ENCODE measurements at regions not wholly inside any gene's neighbourhood (a gene's known extent, or its start where the extent isn't known, plus 50 kb on each side); places are given as distances from the start of the nearest gene placed in this dataset.

DNA sequence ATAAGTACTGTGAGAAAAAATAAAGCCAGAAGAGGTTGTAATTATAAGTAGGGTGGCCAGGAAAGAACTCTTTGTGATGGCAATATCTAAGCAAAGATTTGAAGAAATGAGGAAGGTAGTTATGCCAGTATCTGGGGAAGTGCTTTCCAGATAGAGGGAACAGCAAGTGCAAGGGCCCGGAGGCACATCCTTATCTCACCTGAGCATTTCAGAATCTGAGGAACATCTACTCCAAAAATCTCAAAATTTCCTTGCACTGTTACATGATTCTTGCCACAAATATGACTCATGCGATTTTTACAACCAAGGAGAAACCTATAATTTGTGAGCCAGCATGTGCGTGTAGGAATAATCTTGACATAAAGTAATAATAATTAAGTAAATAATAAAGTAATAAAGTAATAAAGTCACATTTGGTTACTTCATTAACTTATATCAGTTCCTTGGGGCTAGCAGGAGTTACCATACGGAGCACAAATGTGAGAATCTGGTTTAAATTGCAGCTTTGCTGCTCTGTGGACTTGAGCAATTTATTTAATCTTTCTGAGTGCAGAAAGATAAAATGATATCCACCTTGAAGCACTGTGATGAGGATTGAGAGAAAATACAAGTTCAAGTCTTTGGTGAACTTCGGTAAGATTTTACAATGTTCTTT lies 105.1 kb upstream of the SLC34A2 start:
- peaks cover 0 to 4% of the 10 kb centered on the region in 2 donors for H3K4me1 ChIP-seq (ENCODE audit: control insufficient read depth in 1 of 2, insufficient read depth in 2 of 2, low read length in 2 of 2)
- H3K27ac ChIP-seq (ENCODE audit: low read depth in 1 of 2, low read length in 2 of 2), result no peak overlapping the region
- no peak for ATAC-seq (ENCODE audit: low FRiP score)
- no peaks in the 10 kb centered on the region for H3K27me3 ChIP-seq (ENCODE audit: control insufficient read depth in 1 of 2, insufficient read depth in 2 of 2, low read length in 1 of 2)
- H3K4me3 ChIP-seq (ENCODE audit: low read length in 2 of 2), result no peak overlapping the region
- DNase-seq, result no peak
- intact Hi-C loops (cut with DNase I), result no loop called here
- H3K9me3 ChIP-seq (ENCODE audit: control insufficient read depth, low read length), result peaks cover 2% of the 10 kb centered on the region
- no peaks in the 10 kb centered on the region for H3K36me3 ChIP-seq (ENCODE audit: control insufficient read depth in 1 of 2, insufficient read depth in 2 of 2, low read length in 1 of 2)
- WGBS, 2 donors, result 72 to 75% methylated on average over 5 of the region's 5 CpGs

DNA sequence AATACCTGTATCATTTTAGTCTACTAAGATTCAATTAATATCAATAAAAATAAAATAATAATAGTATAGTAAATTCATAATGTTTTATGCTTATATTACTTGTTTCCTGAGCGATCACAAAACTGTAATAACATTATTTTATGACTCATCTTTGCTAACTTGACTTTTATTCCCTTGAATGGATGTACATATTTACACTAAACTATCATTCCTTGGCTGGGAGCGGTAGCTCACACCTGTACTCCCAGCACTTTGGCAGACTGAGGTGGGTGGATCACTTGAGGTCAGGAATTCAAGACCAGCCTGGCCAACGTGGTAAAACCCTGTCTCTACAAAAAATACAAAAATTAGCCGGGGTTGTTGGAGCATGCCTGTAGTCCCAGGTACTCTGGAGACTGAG lies 104.0 kb upstream of the SLC34A2 start:
- peaks cover 2% of the 10 kb centered on the region for H3K9me3 ChIP-seq (ENCODE audit: control insufficient read depth, low read length)
- intact Hi-C loops (cut with DNase I), result no loop called here
- H3K27me3 ChIP-seq (ENCODE audit: control insufficient read depth in 1 of 2, insufficient read depth in 2 of 2, low read length in 1 of 2), result no peaks in the 10 kb centered on the region
- no peaks in the 10 kb centered on the region for H3K36me3 ChIP-seq (ENCODE audit: control insufficient read depth in 1 of 2, insufficient read depth in 2 of 2, low read length in 1 of 2)
- WGBS, 2 donors, result 81 to 85% methylated on average over 4 of the region's 4 CpGs
- peaks cover 0 to 4% of the 10 kb centered on the region in 2 donors for H3K4me1 ChIP-seq (ENCODE audit: control insufficient read depth in 1 of 2, insufficient read depth in 2 of 2, low read length in 2 of 2)
- ATAC-seq (ENCODE audit: low FRiP score) (no peak), DNase-seq (no peak)
- no peak overlapping the region for H3K4me3 ChIP-seq (ENCODE audit: low read length in 2 of 2)
- H3K27ac ChIP-seq (ENCODE audit: low read depth in 1 of 2, low read length in 2 of 2), result no peak overlapping the region

DNA sequence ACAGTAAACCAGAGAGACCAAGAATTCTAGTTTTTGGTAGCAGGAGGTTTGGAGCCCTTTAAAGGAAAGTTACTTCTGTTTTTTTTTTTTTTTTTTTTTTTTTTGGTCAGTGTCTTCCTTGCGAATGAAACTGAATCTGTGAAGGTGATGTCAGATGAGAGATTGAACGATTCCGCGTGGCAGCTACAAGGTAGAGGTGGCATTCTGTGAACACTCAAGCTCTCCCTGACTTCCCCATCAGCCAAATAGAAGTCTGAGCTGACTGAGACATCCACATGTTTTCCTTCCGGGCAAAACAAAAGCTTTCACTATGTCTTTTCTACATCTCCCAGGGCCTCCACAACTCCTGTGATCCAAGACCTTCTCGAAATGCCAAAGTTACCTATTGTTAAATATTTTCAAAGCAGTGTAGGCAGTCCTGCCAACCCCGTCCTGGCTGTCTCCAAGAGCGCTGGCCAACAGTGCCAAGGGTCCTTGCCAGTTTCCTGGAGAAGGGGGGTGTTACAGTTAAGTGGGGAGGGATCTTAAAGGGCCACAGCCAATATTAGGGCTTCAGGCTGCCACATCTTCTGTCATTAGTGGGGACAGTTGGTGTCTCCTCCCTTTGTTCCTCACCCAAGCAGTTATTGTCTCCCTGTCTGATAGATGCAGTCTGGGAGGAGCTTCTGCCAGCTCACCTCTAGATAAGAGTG lies 102.9 kb upstream of the SLC34A2 start:
- ATAC-seq (ENCODE audit: low FRiP score) (peak; percentile 52), DNase-seq (peak in 1 of 2 donors; percentile 48)
- intact Hi-C loops (cut with DNase I), result no loop called here
- Histone ChIP-seq H3K27ac (ENCODE audit: low read depth in 1 of 2, low read length in 2 of 2) (no peak overlapping the region), H3K4me1 (ENCODE audit: control insufficient read depth in 1 of 2, insufficient read depth in 2 of 2, low read length in 2 of 2) (peaks cover 0 to 4% of the 10 kb centered on the region in 2 donors), H3K27me3 (ENCODE audit: control insufficient read depth in 1 of 2, insufficient read depth in 2 of 2, low read length in 1 of 2) (no peaks in the 10 kb centered on the region), H3K36me3 (ENCODE audit: control insufficient read depth in 1 of 2, insufficient read depth in 2 of 2, low read length in 1 of 2) (no peaks in the 10 kb centered on the region), H3K9me3 (ENCODE audit: control insufficient read depth, low read length) (peaks cover 2% of the 10 kb centered on the region), H3K4me3 (ENCODE audit: low read length in 2 of 2) (peak overlapping the region; percentile 29 to 32)
- WGBS, 2 donors, result 5 to 6% methylated on average over 8 of the region's 8 CpGs

DNA sequence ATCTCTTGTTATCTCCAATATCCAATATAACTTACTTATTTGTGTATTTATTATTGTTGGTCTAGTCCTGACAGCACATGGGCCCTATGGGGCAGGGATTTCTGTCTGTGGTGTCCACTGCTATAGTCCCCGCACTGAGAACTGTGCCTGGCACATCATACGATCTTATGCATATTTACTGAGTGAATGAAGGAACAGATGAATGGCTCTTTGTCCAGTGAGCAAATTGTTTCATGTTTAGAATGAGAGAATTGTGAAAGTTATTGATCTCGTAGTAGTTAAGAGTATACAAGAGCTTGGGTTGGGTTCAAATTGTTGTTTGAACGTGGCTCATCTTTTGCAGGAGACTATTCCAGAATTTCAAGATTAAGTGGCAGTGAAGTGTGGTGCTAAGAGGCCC lies 96.1 kb upstream of the SLC34A2 start:
- H3K4me1 ChIP-seq (ENCODE audit: control insufficient read depth in 1 of 2, insufficient read depth in 2 of 2, low read length in 2 of 2), result no peaks in the 10 kb centered on the region
- no peaks in the 10 kb centered on the region for H3K9me3 ChIP-seq (ENCODE audit: control insufficient read depth, low read length)
- H3K36me3 ChIP-seq (ENCODE audit: control insufficient read depth in 1 of 2, insufficient read depth in 2 of 2, low read length in 1 of 2), result no peaks in the 10 kb centered on the region
- 89 to 91% methylated on average over 4 of the region's 4 CpGs for WGBS, 2 donors
- H3K4me3 ChIP-seq (ENCODE audit: low read length in 2 of 2), result no peak overlapping the region
- intact Hi-C loops (cut with DNase I), result no loop called here
- ATAC-seq (ENCODE audit: low FRiP score) (no peak), DNase-seq (no peak)
- H3K27ac ChIP-seq (ENCODE audit: low read depth in 1 of 2, low read length in 2 of 2), result no peak overlapping the region
- H3K27me3 ChIP-seq (ENCODE audit: control insufficient read depth in 1 of 2, insufficient read depth in 2 of 2, low read length in 1 of 2), result no peaks in the 10 kb centered on the region

DNA sequence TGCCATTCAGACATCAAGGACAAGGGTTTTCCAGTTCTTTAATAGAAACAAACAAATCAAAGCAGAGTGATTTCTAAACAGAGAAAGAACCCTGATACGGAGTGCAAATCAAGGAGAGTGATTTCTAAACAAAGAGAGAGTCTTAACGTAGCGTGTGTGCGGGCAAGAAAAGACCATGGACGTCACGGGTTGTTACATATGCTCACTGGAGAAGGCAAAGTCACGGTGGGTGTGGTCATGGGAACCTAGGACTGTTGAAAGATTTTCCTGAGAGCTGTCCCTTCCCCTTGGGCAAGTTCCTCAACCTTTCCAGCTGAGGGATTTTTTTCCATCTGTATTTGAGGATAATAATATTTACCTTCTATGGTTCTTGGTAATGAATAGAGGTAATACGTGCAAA lies 95.0 kb upstream of the SLC34A2 start:
- 63 to 73% methylated on average over 8 of the region's 8 CpGs for WGBS, 2 donors
- no peaks in the 10 kb centered on the region for H3K27me3 ChIP-seq (ENCODE audit: control insufficient read depth in 1 of 2, insufficient read depth in 2 of 2, low read length in 1 of 2)
- ATAC-seq (ENCODE audit: low FRiP score) (no peak), DNase-seq (peak in 1 of 2 donors; percentile 20)
- no peaks in the 10 kb centered on the region for H3K4me1 ChIP-seq (ENCODE audit: control insufficient read depth in 1 of 2, insufficient read depth in 2 of 2, low read length in 2 of 2)
- no peak overlapping the region for H3K27ac ChIP-seq (ENCODE audit: low read depth in 1 of 2, low read length in 2 of 2)
- H3K36me3 ChIP-seq (ENCODE audit: control insufficient read depth in 1 of 2, insufficient read depth in 2 of 2, low read length in 1 of 2), result no peaks in the 10 kb centered on the region
- no peaks in the 10 kb centered on the region for H3K9me3 ChIP-seq (ENCODE audit: control insufficient read depth, low read length)
- intact Hi-C loops (cut with DNase I), result no loop called here
- no peak overlapping the region for H3K4me3 ChIP-seq (ENCODE audit: low read length in 2 of 2)

DNA sequence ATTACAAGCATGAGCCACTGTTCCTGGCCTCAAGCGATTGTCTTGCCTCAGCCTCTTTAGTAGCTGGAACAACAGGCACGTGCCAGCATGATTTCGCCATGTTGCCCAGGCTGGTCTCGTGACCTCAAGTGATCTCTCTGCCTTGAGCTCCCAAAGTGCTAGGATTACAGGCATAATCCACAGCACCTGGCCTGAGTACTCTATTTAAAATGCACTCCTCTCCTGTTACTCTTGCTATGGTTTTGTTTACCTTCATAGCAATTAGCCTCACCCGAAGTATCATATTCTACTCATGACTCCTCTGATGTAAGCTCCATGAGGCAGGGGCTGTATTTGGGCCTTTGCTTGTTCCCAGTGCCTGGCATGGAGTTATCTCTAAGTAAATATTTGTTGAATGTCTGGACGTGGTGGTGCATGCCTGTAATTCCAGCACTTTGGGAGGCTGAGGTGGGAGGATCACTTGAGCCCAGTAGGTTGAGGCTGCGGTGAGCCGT lies 92.5 kb upstream of the SLC34A2 start:
- Histone ChIP-seq H3K4me1 (ENCODE audit: control insufficient read depth in 1 of 2, insufficient read depth in 2 of 2, low read length in 2 of 2) (no peaks in the 10 kb centered on the region), H3K9me3 (ENCODE audit: control insufficient read depth, low read length) (no peaks in the 10 kb centered on the region), H3K36me3 (ENCODE audit: control insufficient read depth in 1 of 2, insufficient read depth in 2 of 2, low read length in 1 of 2) (no peaks in the 10 kb centered on the region), H3K27ac (ENCODE audit: low read depth in 1 of 2, low read length in 2 of 2) (no peak overlapping the region), H3K4me3 (ENCODE audit: low read length in 2 of 2) (no peak overlapping the region), H3K27me3 (ENCODE audit: control insufficient read depth in 1 of 2, insufficient read depth in 2 of 2, low read length in 1 of 2) (no peaks in the 10 kb centered on the region)
- WGBS, 2 donors, result 64 to 65% methylated on average over 8 of the region's 8 CpGs
- ATAC-seq (ENCODE audit: low FRiP score) (no peak), DNase-seq (peak in 1 of 2 donors; percentile 20)
- intact Hi-C loops (cut with DNase I), result no loop called here

DNA sequence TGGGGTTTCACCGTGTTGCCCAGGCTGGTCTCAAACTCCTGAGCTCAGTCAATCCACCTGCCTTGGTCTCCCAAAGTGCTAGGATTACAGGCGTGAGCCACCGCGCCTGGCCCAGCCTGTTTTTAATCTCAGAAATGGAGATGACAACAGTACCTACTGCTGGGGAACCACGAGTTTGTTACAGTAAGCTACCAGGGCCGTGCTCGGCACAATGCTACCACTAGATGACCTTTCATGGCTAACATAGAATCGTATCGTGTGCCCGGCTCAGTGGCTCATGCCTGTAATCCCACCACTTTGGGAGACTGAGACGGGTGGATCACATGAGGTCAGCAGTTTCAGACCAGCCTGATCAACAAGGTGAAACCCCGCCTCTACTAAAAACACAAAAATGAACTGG lies 90.8 kb upstream of the SLC34A2 start:
- 90 to 91% methylated on average over 12 of the region's 12 CpGs for WGBS, 2 donors
- ATAC-seq (ENCODE audit: low FRiP score) (no peak), DNase-seq (peak in 1 of 2 donors; percentile 38)
- H3K4me1 ChIP-seq (ENCODE audit: control insufficient read depth in 1 of 2, insufficient read depth in 2 of 2, low read length in 2 of 2), result no peaks in the 10 kb centered on the region
- H3K4me3 ChIP-seq (ENCODE audit: low read length in 2 of 2), result no peak overlapping the region
- no peaks in the 10 kb centered on the region for H3K27me3 ChIP-seq (ENCODE audit: control insufficient read depth in 1 of 2, insufficient read depth in 2 of 2, low read length in 1 of 2)
- H3K36me3 ChIP-seq (ENCODE audit: control insufficient read depth in 1 of 2, insufficient read depth in 2 of 2, low read length in 1 of 2), result no peaks in the 10 kb centered on the region
- intact Hi-C loops (cut with DNase I), result no loop called here
- no peak overlapping the region for H3K27ac ChIP-seq (ENCODE audit: low read depth in 1 of 2, low read length in 2 of 2)
- H3K9me3 ChIP-seq (ENCODE audit: control insufficient read depth, low read length), result no peaks in the 10 kb centered on the region

DNA sequence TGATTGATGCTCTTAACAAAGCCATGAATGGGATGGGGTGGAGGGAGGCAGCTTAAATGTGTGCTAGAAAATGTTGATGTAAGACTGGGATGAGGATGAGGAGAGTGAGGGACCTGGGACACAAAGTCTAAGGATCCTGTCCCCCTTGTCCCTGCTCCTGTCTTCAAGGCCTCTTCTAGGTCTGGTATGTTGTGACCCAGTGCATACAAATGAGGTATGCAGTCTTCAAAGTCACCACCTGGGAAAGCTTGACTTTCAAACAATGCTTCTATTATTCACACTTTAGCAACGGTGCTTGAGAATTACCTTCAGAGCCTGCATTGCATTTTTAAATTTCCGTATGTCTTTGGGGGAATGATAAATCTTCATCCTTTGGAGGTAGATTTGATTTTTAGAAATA lies 88.4 kb upstream of the SLC34A2 start:
- ATAC-seq (ENCODE audit: low FRiP score) (no peak), DNase-seq (no peak)
- intact Hi-C loops (cut with DNase I), result no loop called here
- no peaks in the 10 kb centered on the region for H3K4me1 ChIP-seq (ENCODE audit: control insufficient read depth in 1 of 2, insufficient read depth in 2 of 2, low read length in 2 of 2)
- no peaks in the 10 kb centered on the region for H3K27me3 ChIP-seq (ENCODE audit: control insufficient read depth in 1 of 2, insufficient read depth in 2 of 2, low read length in 1 of 2)
- 71 to 75% methylated on average over 2 of the region's 2 CpGs for WGBS, 2 donors
- H3K36me3 ChIP-seq (ENCODE audit: control insufficient read depth in 1 of 2, insufficient read depth in 2 of 2, low read length in 1 of 2), result no peaks in the 10 kb centered on the region
- no peak overlapping the region for H3K27ac ChIP-seq (ENCODE audit: low read depth in 1 of 2, low read length in 2 of 2)
- no peaks in the 10 kb centered on the region for H3K9me3 ChIP-seq (ENCODE audit: control insufficient read depth, low read length)
- no peak overlapping the region for H3K4me3 ChIP-seq (ENCODE audit: low read length in 2 of 2)

DNA sequence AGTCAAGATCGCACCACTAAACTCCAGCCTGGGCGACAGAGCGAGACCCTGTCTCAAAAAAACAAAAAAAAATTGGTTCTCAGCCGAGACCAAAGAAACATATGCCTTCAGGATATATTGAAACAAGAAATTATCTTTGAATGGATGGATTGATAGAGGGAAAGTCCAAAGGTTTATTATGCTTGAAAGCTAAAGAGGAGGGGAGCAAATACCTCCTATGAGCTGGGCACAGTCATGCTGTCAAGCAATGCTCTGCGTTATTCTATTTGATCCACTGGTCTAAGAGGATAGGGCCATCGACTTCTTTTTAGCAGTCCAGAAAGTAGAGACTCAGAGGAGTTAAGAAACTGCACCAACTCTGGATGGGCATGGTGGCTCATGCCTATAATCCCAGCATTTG lies 85.9 kb upstream of the SLC34A2 start:
- H3K36me3 ChIP-seq (ENCODE audit: control insufficient read depth in 1 of 2, insufficient read depth in 2 of 2, low read length in 1 of 2), result no peaks in the 10 kb centered on the region
- no peak overlapping the region for H3K27ac ChIP-seq (ENCODE audit: low read depth in 1 of 2, low read length in 2 of 2)
- WGBS, 2 donors, result 88 to 92% methylated on average over 6 of the region's 6 CpGs
- no peak for ATAC-seq (ENCODE audit: low FRiP score)
- no peak for DNase-seq
- H3K4me1 ChIP-seq (ENCODE audit: control insufficient read depth in 1 of 2, insufficient read depth in 2 of 2, low read length in 2 of 2), result no peaks in the 10 kb centered on the region
- no peaks in the 10 kb centered on the region for H3K9me3 ChIP-seq (ENCODE audit: control insufficient read depth, low read length)
- no peak overlapping the region for H3K4me3 ChIP-seq (ENCODE audit: low read length in 2 of 2)
- intact Hi-C loops (cut with DNase I), result no loop called here
- no peaks in the 10 kb centered on the region for H3K27me3 ChIP-seq (ENCODE audit: control insufficient read depth in 1 of 2, insufficient read depth in 2 of 2, low read length in 1 of 2)
